ENCODE measurements at regions not wholly inside any gene's neighbourhood (a gene's known extent, or its start where the extent isn't known, plus 50 kb on each side); places are given as distances from the start of the nearest gene placed in this dataset.

- TF ChIP-seq CTCF (IDR thresholded peaks at IDR 0.05) = no peak
- Histone ChIP-seq H3K27ac (no peak overlapping the region), H3K4me3 (no peak overlapping the region)
- DNase-seq (ENCODE audit: low spot score) = no peak
Measured at GRCh38 chr4:34723605-34724004, 1520.7 kb downstream of the ARAP2 start.

- no peak for DNase-seq (ENCODE audit: low spot score)
- H3K27ac ChIP-seq = no peak overlapping the region
- no peak for TF ChIP-seq CTCF (IDR thresholded peaks at IDR 0.05)
- no peak overlapping the region for H3K4me3 ChIP-seq
Measured at GRCh38 chr4:34724491-34724890, 1519.8 kb downstream of the ARAP2 start.

- no peak for DNase-seq (ENCODE audit: low spot score)
- no peak overlapping the region for H3K27ac ChIP-seq
- no peak overlapping the region for H3K4me3 ChIP-seq
- TF ChIP-seq CTCF (IDR thresholded peaks at IDR 0.05) = no peak
Measured at GRCh38 chr4:34731070-34731469, 1513.2 kb downstream of the ARAP2 start.

GRCh38 chr4:34732176-34732950, 1512.0 kb downstream of the ARAP2 start:
- no peak overlapping the region for H3K27ac ChIP-seq
- no peak for DNase-seq (ENCODE audit: low spot score)
- no peak for TF ChIP-seq CTCF (IDR thresholded peaks at IDR 0.05)
- no peak overlapping the region for H3K4me3 ChIP-seq

- H3K27ac ChIP-seq = no peak overlapping the region
- no peak for TF ChIP-seq CTCF (IDR thresholded peaks at IDR 0.05)
- H3K4me3 ChIP-seq = no peak overlapping the region
- no peak for DNase-seq (ENCODE audit: low spot score)
Measured at GRCh38 chr4:34733185-34733941, 1511.0 kb downstream of the ARAP2 start.

GRCh38 chr4:34766935-34767334, 1477.4 kb downstream of the ARAP2 start:
- no peak for DNase-seq (ENCODE audit: low spot score)
- TF ChIP-seq CTCF (IDR thresholded peaks at IDR 0.05) = no peak
- Histone ChIP-seq H3K27ac (no peak overlapping the region), H3K4me3 (no peak overlapping the region)

GRCh38 chr4:34767407-34767806, 1476.9 kb downstream of the ARAP2 start:
- no peak for TF ChIP-seq CTCF (IDR thresholded peaks at IDR 0.05)
- Histone ChIP-seq H3K4me3 (no peak overlapping the region), H3K27ac (no peak overlapping the region)
- no peak for DNase-seq (ENCODE audit: low spot score)
